ENCODE measurements at regions not wholly inside any gene's neighbourhood (a gene's known extent, or its start where the extent isn't known, plus 50 kb on each side); places are given as distances from the start of the nearest gene placed in this dataset.
"Not testable (repeated sequence)": the region's sequence is repeated elsewhere in the genome, so short reads cannot be mapped to it uniquely, and the experiment has no call there.

- CTCF ChIA-PET: no interaction called here
- POLR2A ChIA-PET: no interaction called here
- Mint-ChIP-seq H3K36me3 (peaks cover 3% of the 10 kb centered on the region), H3K4me1 (ENCODE audit: low read depth) (peaks cover 12% of the 10 kb centered on the region), H3K4me3 (no peak overlapping the region), H3K27ac (no peak overlapping the region), H3K9me3 (no peaks in the 10 kb centered on the region), H3K27me3 (no peaks in the 10 kb centered on the region)
- DNase-seq: no peak
- intact Hi-C loops (cut with micrococcal nuclease): no loop called here
Observed at GRCh38 chr10:60476451-60476850, 86.8 kb upstream of the ANK3 start.

- Mint-ChIP-seq H3K27me3 (no peaks in the 10 kb centered on the region), H3K9me3 (no peaks in the 10 kb centered on the region), H3K4me3 (no peak overlapping the region), H3K4me1 (ENCODE audit: low read depth) (no peaks in the 10 kb centered on the region), H3K36me3 (peaks cover 3% of the 10 kb centered on the region), H3K27ac (no peak overlapping the region)
- intact Hi-C loops (cut with micrococcal nuclease): no loop called here
- ChIA-PET CTCF (no interaction called here), POLR2A (no interaction called here)
- no peak for DNase-seq
Observed at GRCh38 chr10:60473557-60473956, 83.9 kb upstream of the ANK3 start.

- intact Hi-C loops (cut with micrococcal nuclease): no loop called here
- POLR2A ChIA-PET: no interaction called here
- H3K4me3 Mint-ChIP-seq: no peak overlapping the region
Observed at GRCh38 chr10:60470091-60470490, 80.4 kb upstream of the ANK3 start.

GRCh38 chr10:60469147-60469546, 79.5 kb upstream of the ANK3 start:
- H3K36me3 Mint-ChIP-seq; intact Hi-C loops (cut with micrococcal nuclease); H3K4me1 Mint-ChIP-seq (ENCODE audit: low read depth); H3K27ac Mint-ChIP-seq; DNase-seq; CTCF ChIA-PET; H3K9me3 Mint-ChIP-seq; H3K27me3 Mint-ChIP-seq; POLR2A ChIA-PET; H3K4me3 Mint-ChIP-seq: not testable (repeated sequence)

More at GRCh38 chr10:60470091-60470490, 80.4 kb upstream of the ANK3 start:
- no peaks in the 10 kb centered on the region for H3K27me3 Mint-ChIP-seq
- H3K27ac Mint-ChIP-seq: no peak overlapping the region
- no peaks in the 10 kb centered on the region for H3K9me3 Mint-ChIP-seq
- CTCF ChIA-PET: interaction anchor here (0.7 to 1.0 kb wide), 2 partner anchors 9 to 89 kb away, joined by 3 read pairs; no protein-coding TSS in a partner anchor
- no peaks in the 10 kb centered on the region for H3K4me1 Mint-ChIP-seq (ENCODE audit: low read depth)
- DNase-seq: no peak
- H3K36me3 Mint-ChIP-seq: peaks cover 5% of the 10 kb centered on the region

- Mint-ChIP-seq H3K4me3 (no peak overlapping the region), H3K36me3 (peaks cover 2% of the 10 kb centered on the region), H3K9me3 (no peaks in the 10 kb centered on the region), H3K4me1 (ENCODE audit: low read depth) (peaks cover 2% of the 10 kb centered on the region), H3K27ac (no peak overlapping the region), H3K27me3 (no peaks in the 10 kb centered on the region)
- ChIA-PET CTCF (no interaction called here), POLR2A (no interaction called here)
- no peak for DNase-seq
- intact Hi-C loops (cut with micrococcal nuclease): no loop called here
Observed at GRCh38 chr10:60467202-60467546, 77.5 kb upstream of the ANK3 start.

GRCh38 chr10:60466267-60467201, 76.9 kb upstream of the ANK3 start:
- Mint-ChIP-seq H3K27me3 (no peaks in the 10 kb centered on the region), H3K27ac (no peak overlapping the region), H3K4me3 (no peak overlapping the region), H3K9me3 (no peaks in the 10 kb centered on the region), H3K4me1 (ENCODE audit: low read depth) (peaks cover 7% of the 10 kb centered on the region), H3K36me3 (peaks cover 2% of the 10 kb centered on the region)
- ChIA-PET CTCF (no interaction called here), POLR2A (no interaction called here)
- no peak for DNase-seq
- intact Hi-C loops (cut with micrococcal nuclease): no loop called here

- H3K27me3 Mint-ChIP-seq: no peaks in the 10 kb centered on the region
- ChIA-PET POLR2A (no interaction called here), CTCF (no interaction called here)
- H3K36me3 Mint-ChIP-seq: peaks cover 2% of the 10 kb centered on the region
- no peak for DNase-seq
- peaks cover 7% of the 10 kb centered on the region for H3K4me1 Mint-ChIP-seq (ENCODE audit: low read depth)
- no peak overlapping the region for H3K4me3 Mint-ChIP-seq
- intact Hi-C loops (cut with micrococcal nuclease): no loop called here
- no peaks in the 10 kb centered on the region for H3K9me3 Mint-ChIP-seq
- H3K27ac Mint-ChIP-seq: no peak overlapping the region
Observed at GRCh38 chr10:60465801-60466200, 76.1 kb upstream of the ANK3 start.

GRCh38 chr10:60464659-60465058, 75.0 kb upstream of the ANK3 start:
- Mint-ChIP-seq H3K9me3 (no peaks in the 10 kb centered on the region), H3K27ac (no peak overlapping the region), H3K4me3 (no peak overlapping the region), H3K36me3 (peaks cover 2% of the 10 kb centered on the region), H3K27me3 (no peaks in the 10 kb centered on the region), H3K4me1 (ENCODE audit: low read depth) (peaks cover 12% of the 10 kb centered on the region)
- intact Hi-C loops (cut with micrococcal nuclease): no loop called here
- DNase-seq: no peak
- ChIA-PET CTCF (no interaction called here), POLR2A (no interaction called here)

GRCh38 chr10:60463746-60464145, 74.1 kb upstream of the ANK3 start:
- intact Hi-C loops (cut with micrococcal nuclease): no loop called here
- no peaks in the 10 kb centered on the region for H3K27me3 Mint-ChIP-seq
- no peak overlapping the region for H3K27ac Mint-ChIP-seq
- no peaks in the 10 kb centered on the region for H3K9me3 Mint-ChIP-seq
- no peak for DNase-seq
- ChIA-PET CTCF (no interaction called here), POLR2A (no interaction called here)
- H3K4me1 Mint-ChIP-seq (ENCODE audit: low read depth): peaks cover 18% of the 10 kb centered on the region
- H3K36me3 Mint-ChIP-seq: peaks cover 2% of the 10 kb centered on the region
- no peak overlapping the region for H3K4me3 Mint-ChIP-seq

GRCh38 chr10:60461688-60462087, 72.0 kb upstream of the ANK3 start:
- intact Hi-C loops (cut with micrococcal nuclease): no loop called here
- Mint-ChIP-seq H3K9me3 (no peaks in the 10 kb centered on the region), H3K27me3 (no peaks in the 10 kb centered on the region), H3K27ac (no peak overlapping the region), H3K4me3 (no peak overlapping the region), H3K36me3 (peaks cover 2% of the 10 kb centered on the region), H3K4me1 (ENCODE audit: low read depth) (peaks cover 23% of the 10 kb centered on the region)
- DNase-seq: no peak
- POLR2A ChIA-PET: interaction anchor here (0.5 kb wide), 1 partner anchor 514 kb away, joined by 3 read pairs; no protein-coding TSS in a partner anchor
- CTCF ChIA-PET: no interaction called here

- no peak overlapping the region for H3K4me3 Mint-ChIP-seq
- intact Hi-C loops (cut with micrococcal nuclease): loop anchor here (5.0 kb wide), 1 partner anchor 77 kb away; no protein-coding TSS in a partner anchor
- H3K27ac Mint-ChIP-seq: no peak overlapping the region
- H3K36me3 Mint-ChIP-seq: no peaks in the 10 kb centered on the region
- no peaks in the 10 kb centered on the region for H3K27me3 Mint-ChIP-seq
- ChIA-PET CTCF (interaction anchor here (1.4 kb wide), 1 partner anchor 187 kb away, joined by 3 read pairs; no protein-coding TSS in a partner anchor), POLR2A (no interaction called here)
- H3K9me3 Mint-ChIP-seq: no peaks in the 10 kb centered on the region
- peaks cover 27% of the 10 kb centered on the region for H3K4me1 Mint-ChIP-seq (ENCODE audit: low read depth)
- DNase-seq: no peak
Observed at GRCh38 chr10:60459701-60460457, 70.2 kb upstream of the ANK3 start.

- Mint-ChIP-seq H3K27me3 (no peaks in the 10 kb centered on the region), H3K4me3 (no peak overlapping the region), H3K27ac (no peak overlapping the region), H3K9me3 (no peaks in the 10 kb centered on the region), H3K4me1 (ENCODE audit: low read depth) (peaks cover 20% of the 10 kb centered on the region), H3K36me3 (no peaks in the 10 kb centered on the region)
- ChIA-PET POLR2A (no interaction called here), CTCF (no interaction called here)
- DNase-seq: no peak
- intact Hi-C loops (cut with micrococcal nuclease): loop anchor here (5.0 kb wide), 1 partner anchor 81 kb away; no protein-coding TSS in a partner anchor
Observed at GRCh38 chr10:60456053-60456452, 66.4 kb upstream of the ANK3 start.

Data from activated CD4-positive, alpha-beta memory T cell treated with anti-CD3 and anti-CD28 coated beads for 36 hours (primary cell).